Skin epidermis (tissue), 12 donors: ENCODE measurements at regions not wholly inside any gene's neighbourhood (a gene's known extent, or its start where the extent isn't known, plus 50 kb on each side); places are given as distances from the start of the nearest gene placed in this dataset.
"Not testable (repeated sequence)": the region's sequence is repeated elsewhere in the genome, so short reads cannot be mapped to it uniquely, and the experiment has no call there.

Experiments used
- H3K27ac ChIP-seq, 21 experiments: fragments of 200-600 bp; sonication (generic) in 11 of 21; one replicate each; pipeline ENCODE4 v1.5.0; 2020; ENCODE audit warnings: mild to moderate bottlenecking in 3 of 21, inconsistent platforms in 2 of 21, moderate library complexity in 2 of 21
- H3K4me3 ChIP-seq, 7 experiments: fragments of 200-600 bp; sonication (generic) in 2 of 7; one replicate each; pipeline ENCODE4 v1.5.0; 2020; ENCODE audit warnings: inconsistent platforms in 2 of 7, mild to moderate bottlenecking in 2 of 7, moderate library complexity in 1 of 7

DNA sequence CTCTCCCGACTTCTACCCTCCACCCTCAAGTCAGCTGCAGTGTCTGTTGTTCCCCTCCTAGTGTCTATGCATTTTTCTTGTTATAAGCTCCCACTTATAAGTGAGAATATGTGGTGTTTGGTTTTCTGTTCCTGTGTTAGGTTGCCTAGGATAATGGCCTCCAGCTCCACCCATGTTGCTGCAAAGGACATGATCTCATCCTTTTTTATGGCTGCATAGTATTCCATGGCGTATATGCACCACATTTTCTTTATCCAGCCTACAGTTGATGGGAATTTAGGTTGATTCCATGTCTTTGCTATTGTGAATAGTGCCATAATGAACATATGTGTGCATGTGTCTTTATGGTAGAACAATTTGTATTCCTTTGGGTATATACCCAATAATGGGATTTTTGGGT is 80.7 kb downstream of the SPTSSA start:
- H3K4me3 ChIP-seq, H3K27ac ChIP-seq: not testable (repeated sequence)

DNA sequence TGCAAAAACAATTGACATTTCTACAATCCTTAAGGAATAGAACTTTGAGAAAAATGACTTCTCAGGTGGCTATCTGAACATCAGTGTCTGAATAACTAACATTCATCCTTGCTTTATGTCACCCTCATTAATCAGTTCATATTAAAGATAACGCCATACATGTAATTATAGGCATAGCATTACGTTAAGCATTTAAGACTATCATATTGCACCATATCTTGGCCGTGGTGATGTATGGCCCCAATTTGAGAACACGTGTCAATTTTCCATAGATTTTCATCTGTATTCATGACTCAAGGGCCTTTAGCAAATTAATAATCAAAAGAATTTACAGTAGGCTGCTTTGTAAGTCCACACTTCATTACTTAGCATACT is 81.6 kb downstream of the SPTSSA start:
- H3K4me3 ChIP-seq, result no peak overlapping the region
- H3K27ac ChIP-seq, result peak overlapping the region in 3 of 21 experiments; percentile 31 to 77 (median 49)

DNA sequence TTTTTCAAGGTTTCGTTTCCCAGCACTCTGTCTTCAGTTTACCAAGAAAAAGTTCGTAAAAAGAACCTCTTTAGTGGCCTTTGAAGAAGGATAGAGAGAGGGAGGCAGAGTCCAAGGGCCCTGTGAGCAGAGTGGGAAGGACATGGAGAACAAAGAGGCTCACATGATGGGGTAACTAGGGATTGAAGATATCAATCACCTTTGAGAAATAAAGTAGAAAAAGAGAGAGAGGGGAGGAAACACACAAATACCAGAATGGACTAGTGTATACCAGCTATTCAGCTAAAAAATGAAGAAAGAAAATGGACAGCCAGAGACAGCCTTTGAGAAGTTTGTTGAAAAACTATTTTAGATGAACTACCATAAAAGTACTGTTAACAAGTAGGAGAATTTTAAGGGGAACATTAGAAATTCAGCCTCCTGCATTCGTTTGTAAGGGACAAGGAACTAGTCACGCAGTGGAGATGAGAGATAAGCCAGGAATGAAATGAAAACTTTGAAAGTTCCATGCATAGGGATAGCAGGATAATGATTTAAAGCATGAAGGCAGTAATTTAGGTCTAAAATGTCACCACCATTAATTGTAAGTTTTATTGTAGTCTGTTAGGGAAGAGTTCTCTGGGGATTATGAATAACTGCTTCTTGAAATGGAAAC is 82.1 kb downstream of the SPTSSA start:
- no peak overlapping the region for H3K4me3 ChIP-seq
- peak overlapping the region in 4 of 21 experiments; percentile 31 to 77 (median 50) for H3K27ac ChIP-seq

DNA sequence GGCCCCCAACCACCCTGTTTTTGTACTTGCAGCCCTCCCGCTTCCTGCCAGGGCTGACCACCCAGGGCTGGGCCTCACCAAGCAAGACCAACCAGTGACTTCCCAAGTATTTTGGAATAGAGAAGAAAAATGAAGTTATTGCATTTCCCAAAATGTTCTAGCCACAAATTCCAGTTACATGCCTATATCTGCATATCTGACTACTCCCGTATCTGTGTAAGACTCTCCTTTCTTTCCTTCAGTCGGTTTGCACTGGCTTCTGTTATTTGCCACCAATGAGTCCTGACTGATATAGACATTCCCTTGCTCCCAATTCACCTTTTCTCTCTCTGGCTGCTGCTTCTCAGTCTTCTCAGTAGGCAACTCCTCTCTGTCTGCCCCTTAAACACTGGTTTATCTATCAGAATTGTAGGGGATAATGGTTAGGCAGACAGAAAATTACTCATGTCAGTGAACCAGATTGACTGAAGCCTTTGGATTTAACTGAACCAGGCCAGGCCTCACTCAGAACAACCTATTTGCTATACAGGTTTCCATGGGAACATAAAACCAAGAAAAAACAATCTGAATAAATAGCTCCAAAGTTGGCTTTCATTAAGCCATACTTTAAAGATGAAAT is 85.3 kb downstream of the SPTSSA start:
- no peak overlapping the region for H3K27ac ChIP-seq
- H3K4me3 ChIP-seq, result no peak overlapping the region

DNA sequence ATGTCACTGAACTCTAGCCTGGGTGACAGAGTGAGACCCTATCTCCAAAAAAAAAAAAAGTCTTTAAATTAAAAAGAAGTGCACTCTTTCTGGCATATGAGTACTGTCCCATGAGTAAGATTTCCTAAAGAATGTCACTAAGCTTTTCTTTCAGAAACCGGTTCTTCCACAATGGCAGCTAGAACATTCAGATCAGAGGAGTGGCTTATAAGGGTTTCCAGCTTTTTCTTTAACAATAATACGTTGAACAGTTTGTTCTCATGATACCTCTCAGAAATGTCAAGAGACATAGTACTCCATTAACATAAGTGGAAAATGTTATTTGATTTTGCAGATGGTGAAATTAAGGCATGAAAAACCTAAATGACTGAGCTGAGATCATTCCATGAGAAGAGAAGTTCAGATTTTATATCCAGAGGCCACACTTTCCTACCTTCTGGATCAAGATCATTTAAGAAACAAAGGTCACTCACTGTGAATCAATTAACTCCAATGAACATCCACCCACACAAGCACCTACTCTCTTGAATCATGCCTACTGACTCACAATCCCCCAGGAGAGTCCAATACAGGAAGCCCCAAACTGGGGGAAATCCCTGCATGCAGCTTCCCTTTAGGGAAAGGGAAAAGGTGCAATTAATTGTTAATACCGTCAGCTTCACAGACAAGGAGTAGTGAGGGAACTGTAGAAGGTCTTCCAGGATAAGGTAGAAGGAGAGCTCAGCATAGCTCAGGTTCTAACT is 86.9 kb downstream of the SPTSSA start:
- Histone ChIP-seq H3K4me3 (no peak overlapping the region), H3K27ac (peak overlapping the region in 4 of 21 experiments; percentile 3 to 62 (median 14))

DNA sequence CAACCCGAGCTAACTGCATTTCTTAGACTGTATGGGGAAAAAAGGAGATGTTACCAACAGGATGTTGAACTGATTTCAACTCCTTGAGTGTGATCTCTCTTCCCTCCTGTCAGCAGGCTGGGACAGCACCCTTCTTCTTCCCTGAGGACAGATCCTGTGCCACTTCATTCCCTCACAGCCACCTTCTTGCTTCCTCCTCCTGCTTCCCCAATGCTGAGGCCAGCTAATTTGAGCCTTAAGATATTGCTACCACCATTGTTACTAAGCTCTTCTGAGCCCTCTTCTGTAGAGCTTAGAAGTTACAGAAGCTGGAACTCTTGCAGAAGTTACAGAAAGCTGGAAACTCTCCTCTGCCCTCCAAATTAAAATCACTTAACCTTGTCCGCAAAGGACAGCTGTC is 88.8 kb downstream of the SPTSSA start:
- Histone ChIP-seq H3K4me3 (no peak overlapping the region), H3K27ac (peak overlapping the region in 8 of 21 experiments; percentile 2 to 50 (median 30))

DNA sequence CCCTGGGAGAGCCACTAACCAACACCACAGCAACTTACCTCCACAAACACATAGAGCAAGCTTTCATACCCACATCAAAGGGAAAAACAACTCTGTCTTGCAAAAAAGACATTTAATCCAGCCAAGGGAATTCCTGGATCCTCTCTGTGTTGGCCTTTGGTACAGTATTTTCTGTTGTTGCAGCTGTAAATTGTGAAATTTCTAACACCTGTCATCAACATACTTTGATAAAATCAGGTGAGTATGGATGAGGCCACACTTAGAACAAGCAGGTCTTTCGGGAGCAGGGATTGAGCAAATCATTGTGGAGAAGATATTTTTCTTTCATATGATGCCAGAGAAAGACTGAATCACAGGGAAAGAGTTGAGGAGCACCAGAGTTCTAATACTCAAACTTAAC is 89.3 kb downstream of the SPTSSA start:
- peak overlapping the region in 3 of 21 experiments; percentile 33 to 50 (median 47) for H3K27ac ChIP-seq
- H3K4me3 ChIP-seq, result no peak overlapping the region

DNA sequence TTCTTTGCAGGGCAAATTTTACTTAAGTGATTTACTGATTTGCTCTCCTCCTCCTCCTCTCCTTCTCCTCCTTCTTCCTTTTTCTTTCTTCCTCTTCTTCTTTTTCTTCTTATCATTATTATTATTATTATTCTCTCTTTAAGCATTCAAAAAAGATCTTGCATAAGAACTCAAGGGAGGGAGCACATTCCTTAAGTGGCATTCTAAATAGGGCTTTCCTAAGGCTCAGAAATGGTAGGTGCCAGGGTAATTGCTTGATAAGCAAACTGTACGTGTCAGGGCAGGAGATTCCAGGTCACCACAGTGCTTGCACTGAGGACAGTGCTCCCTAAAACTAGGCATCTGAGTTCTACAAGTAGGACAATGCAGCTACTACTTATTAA is 92.4 kb downstream of the SPTSSA start:
- H3K4me3 ChIP-seq, result no peak overlapping the region
- H3K27ac ChIP-seq, result peak overlapping the region in 5 of 21 experiments; percentile 1 to 69 (median 43)

DNA sequence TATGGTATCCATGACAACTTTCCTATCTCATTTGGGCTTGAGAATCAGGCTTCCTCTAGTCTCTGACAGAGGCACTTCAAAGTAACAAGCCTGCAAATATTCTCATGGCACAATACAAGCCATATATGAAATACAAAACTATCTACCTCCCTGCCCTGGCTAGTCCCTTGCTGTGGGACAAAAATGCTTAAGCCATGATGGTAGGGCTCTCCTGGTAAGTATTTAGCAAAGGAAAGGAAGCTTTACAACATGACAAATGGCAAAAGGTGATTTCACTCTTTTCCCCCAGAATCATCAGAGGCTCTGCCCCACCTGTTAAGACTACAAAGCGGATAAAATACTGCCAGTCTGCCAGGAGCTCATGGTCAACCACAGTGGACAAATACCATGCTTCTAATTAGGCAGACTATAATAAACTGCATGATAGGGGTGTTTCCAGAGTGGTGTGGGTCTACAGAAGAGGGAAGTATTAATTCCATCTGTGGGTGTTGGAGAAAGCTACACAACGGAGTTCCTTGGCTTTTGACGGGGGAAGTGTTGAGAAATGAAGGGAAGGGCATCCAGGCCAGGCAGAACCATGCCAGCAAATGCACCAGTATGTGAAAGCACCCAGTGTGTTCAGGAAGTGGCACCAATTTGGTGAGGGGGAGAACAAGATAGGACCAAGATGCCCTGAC is 92.9 kb downstream of the SPTSSA start:
- no peak overlapping the region for H3K4me3 ChIP-seq
- H3K27ac ChIP-seq, result peak overlapping the region in 10 of 21 experiments; percentile 1 to 69 (median 36)

DNA sequence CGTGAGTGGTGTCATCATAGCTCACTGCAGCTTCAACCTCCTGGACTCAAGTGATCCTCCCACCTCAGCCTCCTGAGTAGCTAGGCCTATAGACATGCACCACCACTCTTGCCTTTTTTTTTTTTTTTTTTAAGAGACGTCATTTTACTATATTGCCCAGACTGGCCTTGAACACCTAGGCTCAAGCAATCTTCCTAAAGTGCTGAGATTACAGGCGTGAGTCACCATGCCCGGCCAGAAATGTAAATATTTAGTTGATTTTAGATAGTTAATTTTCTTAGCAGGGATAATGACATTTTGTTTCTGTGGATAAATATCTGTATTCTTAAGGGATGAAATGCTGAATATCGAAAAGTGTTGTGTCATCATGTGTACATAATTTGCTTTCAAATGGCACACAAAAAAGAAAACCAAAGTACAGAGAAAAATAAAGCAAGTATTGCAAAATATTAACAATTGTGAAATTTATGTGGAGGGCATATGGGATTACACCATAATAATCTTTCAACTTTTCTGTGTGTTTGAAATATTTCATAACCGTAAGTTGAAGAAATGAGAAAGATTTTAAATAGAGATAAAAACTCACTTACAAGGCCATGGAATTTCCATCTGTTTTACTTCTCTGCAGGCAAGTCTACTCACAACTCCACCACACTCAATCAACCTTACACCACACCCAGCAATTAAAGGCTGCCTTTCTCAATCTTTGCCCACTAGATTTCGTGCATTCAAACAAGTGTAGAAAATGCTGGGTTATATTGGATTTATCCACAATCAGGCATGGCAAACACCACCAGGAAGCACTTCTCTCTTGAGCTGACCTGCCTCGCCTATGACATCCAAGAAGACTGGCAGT is 93.7 kb downstream of the SPTSSA start:
- Histone ChIP-seq H3K4me3 (no peak overlapping the region), H3K27ac (peak overlapping the region in 11 of 21 experiments; percentile 1 to 69 (median 43))

DNA sequence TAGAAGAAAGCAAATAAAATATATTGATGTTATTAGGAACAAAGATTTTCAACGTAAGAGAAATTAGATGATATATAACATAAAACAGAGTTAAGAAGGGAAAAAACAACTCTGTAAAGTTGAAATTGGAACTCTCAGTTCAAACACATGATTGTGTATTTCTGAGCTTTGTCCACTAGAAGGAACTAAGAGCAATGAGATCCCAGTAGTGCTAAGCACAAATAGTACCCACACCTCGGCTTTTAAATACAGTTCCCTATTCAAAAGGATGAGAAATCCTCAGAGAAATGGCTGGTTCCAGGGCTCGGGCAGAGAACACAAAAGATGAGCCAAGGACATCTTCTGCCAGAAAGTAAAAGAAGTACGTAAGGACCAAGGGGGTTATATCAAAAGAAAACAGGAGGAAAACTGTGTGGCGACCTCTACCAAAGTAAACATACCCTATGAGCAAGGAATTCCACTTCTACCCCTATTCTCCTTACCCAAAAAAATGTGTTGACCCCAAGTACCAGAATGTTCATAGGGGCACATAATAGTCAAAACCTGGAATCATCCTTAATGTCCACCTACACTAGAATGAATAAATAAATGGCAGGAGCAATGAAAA is 96.6 kb downstream of the SPTSSA start:
- Histone ChIP-seq H3K4me3 (no peak overlapping the region), H3K27ac (no peak overlapping the region)

DNA sequence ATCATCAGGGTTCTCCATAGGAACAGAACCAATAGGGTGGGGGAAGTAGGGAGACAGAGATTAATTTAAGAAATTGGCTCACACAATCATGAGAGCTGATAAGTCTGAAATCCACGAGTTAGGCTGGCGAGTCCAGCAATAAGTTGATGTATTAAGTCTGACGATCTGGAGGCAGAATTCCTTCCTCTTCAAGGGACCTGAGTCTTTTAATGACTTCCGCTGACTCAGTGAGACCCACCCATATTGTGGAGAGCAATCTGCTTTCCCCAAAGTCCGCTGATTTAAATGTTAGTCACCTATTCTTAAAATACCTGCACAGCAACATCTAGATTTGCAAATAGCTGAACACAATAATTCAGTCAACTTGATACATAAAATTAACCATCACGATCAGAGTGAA is 97.8 kb downstream of the SPTSSA start:
- Histone ChIP-seq H3K27ac (peak overlapping the region in 2 of 21 experiments; percentile 4 to 15), H3K4me3 (no peak overlapping the region)

DNA sequence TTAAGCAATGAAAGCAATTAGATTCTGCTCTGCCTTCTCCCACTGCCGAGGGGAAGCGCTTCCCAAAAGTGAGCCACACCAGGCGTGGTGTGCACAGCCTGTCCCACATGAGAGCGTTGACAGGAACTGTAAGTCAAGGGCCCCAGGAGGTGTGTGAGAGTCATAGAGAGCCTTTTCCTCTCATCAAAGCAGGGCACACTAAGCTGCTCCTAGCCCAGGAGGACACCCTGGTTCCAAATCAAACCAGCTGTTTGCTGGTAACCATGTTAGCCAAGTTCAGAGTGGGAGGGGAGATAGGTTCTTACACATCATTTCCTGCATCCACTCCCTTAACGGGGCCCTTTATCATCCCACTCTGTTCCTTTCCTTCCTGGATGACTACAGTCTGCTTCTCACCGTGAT is 98.3 kb downstream of the SPTSSA start:
- H3K27ac ChIP-seq, result peak overlapping the region in 4 of 21 experiments; percentile 4 to 31 (median 10)
- no peak overlapping the region for H3K4me3 ChIP-seq

DNA sequence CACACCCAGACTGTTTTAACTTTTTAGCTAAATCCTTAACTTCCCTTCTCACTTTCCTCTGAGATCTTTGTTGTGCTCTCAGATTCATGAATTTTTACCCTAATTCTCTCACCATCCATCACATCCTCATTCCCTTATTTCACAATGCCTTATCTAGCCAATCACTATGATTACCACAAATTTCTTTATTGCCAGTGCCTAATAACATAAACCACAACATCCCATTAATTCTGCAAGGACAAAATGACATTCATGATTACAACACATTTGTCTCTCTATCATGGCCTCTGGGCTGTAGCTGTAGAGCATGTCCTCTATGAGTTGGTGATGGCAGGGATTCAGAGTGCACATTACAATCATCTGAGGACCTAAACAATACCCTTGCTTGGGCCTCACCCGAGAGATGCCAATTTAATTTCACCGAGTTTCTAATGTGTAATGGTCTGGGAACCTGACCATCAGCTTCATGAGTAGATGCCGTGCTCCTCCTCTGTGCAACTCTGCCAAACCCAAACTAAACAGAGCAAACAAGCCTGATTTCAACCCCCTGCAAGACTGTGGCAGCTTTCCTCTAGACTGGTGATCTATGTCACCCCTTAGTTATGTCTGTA is 99.3 kb downstream of the SPTSSA start:
- Histone ChIP-seq H3K27ac (peak overlapping the region in 2 of 21 experiments; percentile 31 to 62), H3K4me3 (no peak overlapping the region)

DNA sequence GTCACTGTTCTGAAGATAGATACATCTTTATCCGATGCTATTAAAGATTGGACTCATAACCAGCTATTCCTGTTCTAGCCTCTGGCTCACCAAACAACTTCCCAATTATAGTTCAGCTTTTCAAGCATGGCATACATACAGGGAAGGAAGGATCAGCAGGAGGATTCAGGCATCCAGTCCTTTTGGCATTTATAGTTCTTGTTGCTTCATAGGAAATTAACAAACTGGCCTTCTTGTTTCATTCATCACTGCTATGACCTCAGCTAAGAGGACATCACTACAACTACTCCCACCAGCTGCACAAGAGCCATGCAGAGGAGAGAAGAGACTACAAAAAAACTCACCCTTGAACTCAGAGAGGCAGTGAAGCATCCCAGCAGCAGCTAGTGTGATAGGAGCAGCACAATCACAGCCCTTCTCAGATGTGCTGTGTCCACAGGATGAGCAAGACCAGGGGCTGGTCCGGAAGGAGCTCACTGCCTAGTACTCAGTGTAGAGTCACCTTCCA is 100.5 kb downstream of the SPTSSA start:
- Histone ChIP-seq H3K4me3 (no peak overlapping the region), H3K27ac (peak overlapping the region in 10 of 21 experiments; percentile 15 to 62 (median 44))

DNA sequence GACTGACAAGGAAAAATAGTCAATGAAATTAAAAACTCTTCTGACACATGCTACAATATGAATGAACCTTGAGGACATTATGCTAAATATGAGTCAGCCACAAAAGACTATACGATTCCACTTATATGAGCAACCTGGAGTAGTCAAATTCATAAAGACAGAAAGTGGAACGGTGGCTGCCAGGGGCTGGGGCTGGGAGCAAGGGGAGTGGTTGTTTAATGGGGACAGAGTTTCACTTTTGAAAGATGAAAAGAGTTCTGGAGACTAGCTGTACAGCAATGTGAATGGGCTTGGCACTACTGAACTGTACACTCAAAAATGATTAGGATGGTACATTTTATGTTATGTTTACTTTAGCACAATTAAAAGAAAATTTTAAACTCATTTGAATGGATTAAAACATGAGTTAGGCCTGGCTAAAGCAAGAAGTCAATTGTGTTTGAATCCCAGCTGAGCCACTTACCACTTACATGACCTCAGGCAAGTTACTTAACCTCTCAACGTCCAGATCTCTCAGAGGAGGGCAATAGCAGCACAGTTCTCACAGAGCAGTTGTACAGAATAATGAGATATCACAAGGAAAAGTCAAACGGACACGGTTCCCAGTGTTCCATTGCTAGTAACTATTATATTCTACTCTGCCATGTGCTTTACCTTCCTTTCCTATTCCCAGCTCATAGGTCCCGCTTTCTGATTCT is 102.5 kb downstream of the SPTSSA start:
- H3K27ac ChIP-seq, result peak overlapping the region in 5 of 21 experiments; percentile 8 to 52 (median 26)

DNA sequence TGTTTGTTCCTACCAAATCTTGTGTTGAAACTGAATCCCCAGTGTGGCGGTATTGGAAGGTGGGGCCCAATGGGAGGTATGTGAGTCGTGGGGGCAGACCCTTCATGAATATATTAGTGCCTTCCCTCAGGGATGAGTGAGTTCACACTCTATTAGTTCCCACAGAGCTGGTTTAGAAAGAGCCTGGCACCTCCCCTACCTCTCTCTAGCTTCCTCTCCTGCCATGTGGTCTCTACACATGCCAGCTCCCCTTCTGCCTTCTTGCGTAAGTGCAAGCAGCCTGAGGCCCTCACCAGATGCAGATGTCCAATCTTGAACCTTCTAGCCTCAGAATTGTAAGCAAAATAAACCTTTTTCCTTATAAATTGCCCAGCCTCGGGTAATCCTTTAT is 105.8 kb downstream of the SPTSSA start:
- H3K27ac ChIP-seq, result peak overlapping the region in 17 of 21 experiments; percentile 10 to 83 (median 60)

More for the DNA sequence above, 102.5 kb downstream of the SPTSSA start:
- no peak overlapping the region for H3K4me3 ChIP-seq

More for the DNA sequence above, 105.8 kb downstream of the SPTSSA start:
- H3K4me3 ChIP-seq, result no peak overlapping the region
